Occipital lobe (tissue), 1 donor: ENCODE measurements at regions not wholly inside any gene's neighbourhood (a gene's known extent, or its start where the extent isn't known, plus 50 kb on each side); places are given as distances from the start of the nearest gene placed in this dataset.
"Not testable (repeated sequence)": the region's sequence is repeated elsewhere in the genome, so short reads cannot be mapped to it uniquely, and the experiment has no call there.

ENCODE experiments used
- DNase-seq: peaks from one replicate; lab custom pipeline; 2025; lab: John Stamatoyannopoulos, UW

GRCh38 chr16:13708347-13709120 lies 211.4 kb upstream of the ERCC4 start:
- no peak for DNase-seq

- DNase-seq = no peak
Observed at GRCh38 chr16:13718748-13719147, 201.2 kb upstream of the ERCC4 start.

DNA sequence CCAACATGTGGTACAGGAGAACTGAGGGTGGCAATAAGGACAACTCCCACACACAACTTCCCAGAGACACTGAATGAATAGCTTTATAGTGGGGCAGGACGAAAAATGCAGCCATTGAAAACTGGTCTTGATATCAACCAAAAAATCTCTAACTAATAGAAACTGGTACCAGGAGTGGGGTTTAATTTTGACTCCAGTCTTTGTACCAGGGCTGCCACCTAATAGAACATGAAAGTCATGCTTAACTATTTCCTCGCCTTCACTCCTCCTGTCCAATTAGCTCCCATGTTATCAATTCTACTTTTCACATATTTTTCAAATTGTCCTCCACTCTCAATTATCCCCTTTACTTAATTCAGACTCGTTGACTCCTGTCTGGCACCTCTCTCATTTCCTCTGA lies 192.0 kb upstream of the ERCC4 start:
- DNase-seq = no peak

- no peak for DNase-seq
Observed at GRCh38 chr16:13733561-13733960, 186.4 kb upstream of the ERCC4 start.

DNA sequence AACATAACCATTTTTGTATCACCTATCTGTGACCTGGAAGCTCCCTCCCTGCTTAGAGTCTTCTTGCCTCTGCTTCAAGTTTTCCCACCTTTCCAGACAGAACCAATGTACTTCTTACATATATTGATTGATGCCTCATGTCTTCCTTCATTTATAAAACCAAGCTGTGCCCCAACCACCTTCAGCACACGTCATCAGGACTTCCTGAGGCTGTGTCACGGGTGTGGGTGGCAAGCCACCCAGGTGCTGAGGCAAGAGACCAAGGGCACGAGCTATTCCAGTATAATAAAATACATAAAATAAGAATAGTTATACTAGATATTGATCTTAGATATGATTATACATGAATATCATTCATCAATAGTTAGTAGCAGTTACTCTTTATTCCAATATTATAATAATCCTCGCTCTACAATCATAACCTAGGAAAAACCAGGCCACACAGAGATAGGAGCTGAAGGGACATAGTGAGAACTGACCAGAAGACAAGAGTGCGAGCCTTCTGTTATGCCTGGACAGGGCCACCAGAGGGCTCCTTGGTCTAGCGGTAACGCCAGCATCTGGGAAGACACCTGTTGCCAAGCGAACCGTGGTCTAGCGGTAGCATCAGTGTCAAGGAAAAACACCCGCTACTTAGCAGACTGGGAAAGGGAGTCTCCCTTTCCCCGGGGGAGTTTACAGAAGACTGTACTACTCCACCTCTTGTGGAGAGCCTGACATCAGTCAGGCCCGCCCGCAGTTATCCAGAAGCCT lies 180.2 kb upstream of the ERCC4 start:
- not testable (repeated sequence) for DNase-seq

- DNase-seq = no peak
Observed at GRCh38 chr16:13742928-13743327, 177.0 kb upstream of the ERCC4 start.

DNA sequence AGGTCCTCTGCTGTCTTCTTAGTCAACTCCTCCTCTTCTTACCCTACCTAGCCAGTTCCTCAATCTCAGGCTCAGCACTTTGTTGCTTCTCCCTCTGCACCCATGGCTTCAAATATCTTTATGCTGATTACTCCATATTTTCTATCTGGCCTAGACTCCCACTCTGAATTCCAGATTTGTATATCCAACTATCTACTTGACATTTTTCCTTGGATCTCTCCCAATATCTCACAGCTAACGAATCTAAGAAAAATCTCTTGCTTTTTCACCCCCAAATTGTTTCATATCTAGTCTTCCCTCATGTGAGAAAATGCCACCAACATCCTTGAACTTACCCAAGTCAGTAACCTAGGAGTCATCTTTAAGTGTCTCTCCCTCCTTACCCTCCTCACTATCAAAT lies 176.4 kb upstream of the ERCC4 start:
- DNase-seq = no peak

GRCh38 chr16:13756411-13757140 lies 163.4 kb upstream of the ERCC4 start:
- no peak for DNase-seq

GRCh38 chr16:13766334-13766733 lies 153.6 kb upstream of the ERCC4 start:
- DNase-seq = no peak

DNA sequence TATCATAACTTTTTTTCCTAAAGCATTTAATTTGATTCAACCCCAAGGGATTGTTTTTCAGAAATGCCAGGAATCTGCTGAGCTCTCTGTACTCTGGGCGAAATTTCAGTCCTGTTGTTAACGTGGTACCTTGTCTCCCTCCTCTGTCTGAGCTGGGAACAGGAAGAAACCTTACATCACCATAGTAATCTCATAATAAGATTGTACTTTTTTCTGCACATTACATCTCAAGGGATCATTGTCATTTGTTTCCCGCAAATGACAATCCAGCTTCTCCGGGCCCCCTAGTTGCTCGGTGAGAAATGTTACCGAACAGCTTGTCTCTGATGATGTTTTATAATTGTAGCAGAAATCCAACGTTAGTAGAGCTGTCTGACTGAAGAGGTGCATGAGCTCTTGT lies 152.7 kb upstream of the ERCC4 start:
- DNase-seq = no peak

GRCh38 chr16:13768471-13768870 lies 151.5 kb upstream of the ERCC4 start:
- no peak for DNase-seq

- DNase-seq = no peak
Observed at GRCh38 chr16:13770436-13770835, 149.5 kb upstream of the ERCC4 start.

GRCh38 chr16:13772782-13773181 lies 147.2 kb upstream of the ERCC4 start:
- DNase-seq = no peak

GRCh38 chr16:13779676-13780075 lies 140.3 kb upstream of the ERCC4 start:
- no peak for DNase-seq

DNA sequence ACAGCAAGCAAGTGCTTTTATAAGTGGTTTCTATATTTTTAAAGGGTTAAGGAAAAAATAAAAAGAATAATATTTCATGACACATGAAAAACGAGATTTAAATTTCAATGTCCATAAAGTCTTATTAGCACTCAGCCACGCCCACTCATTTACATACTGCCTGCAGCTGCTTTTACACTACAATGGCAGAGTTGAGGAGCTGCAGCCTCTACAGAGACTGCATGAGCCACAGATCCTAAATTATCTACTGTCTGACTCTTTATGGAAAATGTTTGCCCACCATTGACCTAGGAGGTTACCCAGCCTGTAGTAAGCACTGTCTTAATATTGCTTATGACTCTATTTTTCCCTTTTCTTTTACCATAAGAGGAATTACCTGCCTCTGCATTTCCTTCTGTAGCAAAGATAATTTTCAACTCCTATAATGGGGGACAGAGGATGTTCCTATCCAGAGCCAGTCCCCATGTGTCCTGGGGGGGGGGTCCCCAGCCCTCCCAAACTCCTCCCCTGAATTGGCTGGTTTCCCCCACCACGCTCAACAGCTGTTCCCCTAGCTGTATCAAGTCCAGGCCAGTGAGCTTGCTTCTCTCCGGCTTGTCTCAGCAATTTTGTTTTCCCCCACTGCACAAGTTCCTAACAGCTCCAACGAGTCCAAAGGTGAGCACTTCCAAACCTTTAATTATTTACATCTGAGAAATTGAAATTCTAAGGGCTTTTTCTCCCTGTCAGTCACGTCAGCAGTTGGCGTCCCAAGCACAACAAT lies 139.4 kb upstream of the ERCC4 start:
- no peak for DNase-seq

GRCh38 chr16:13781169-13781564 lies 138.8 kb upstream of the ERCC4 start:
- no peak for DNase-seq

GRCh38 chr16:13781575-13782338 lies 138.2 kb upstream of the ERCC4 start:
- DNase-seq = no peak

GRCh38 chr16:13791095-13791494 lies 128.9 kb upstream of the ERCC4 start:
- DNase-seq = no peak

DNA sequence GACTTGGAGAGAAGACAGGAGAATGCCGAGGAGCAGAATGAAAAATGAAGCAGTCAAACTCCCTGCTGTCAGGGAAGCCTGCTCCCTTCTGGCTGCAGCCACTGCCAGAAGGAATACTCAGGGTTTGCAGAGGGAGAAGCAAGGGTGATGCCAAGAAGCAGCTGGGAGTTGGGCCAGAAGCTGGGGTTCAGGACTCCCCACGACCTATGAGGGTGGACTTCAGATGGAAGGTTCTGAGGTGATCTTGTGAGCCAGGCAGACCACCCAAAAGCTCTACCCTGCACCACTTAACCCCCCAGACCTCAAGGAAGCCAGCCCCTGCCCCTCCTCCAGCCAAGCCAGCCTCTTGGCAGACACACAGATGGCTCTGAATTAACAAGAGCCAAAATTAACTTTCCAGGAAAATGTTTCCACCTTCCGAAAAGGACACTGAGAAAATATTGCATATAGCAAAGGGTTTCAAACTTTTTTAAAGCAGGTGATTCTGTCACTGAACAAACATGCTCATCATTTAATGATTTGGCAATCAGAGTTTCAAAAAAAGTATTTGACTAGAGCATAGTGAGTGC lies 126.0 kb upstream of the ERCC4 start:
- peak; percentile 32 for DNase-seq

DNA sequence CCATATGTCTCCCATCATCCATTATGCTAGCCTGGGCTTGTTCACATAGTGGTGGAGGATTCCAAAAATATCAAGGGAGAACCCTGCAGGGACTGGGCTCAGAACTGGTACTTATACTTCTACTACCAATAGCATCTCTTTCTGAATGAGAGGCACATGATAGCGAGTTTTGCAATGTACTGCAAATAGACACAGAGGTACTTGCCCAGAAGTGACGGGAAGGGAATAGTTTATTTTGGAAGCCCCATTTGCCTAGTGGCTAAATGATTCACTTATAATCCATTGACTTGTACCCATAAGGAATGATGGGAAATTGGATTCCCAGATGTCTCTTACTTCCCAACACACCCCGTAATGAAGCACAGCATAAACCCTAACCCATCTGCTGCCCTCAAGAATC lies 124.8 kb upstream of the ERCC4 start:
- no peak for DNase-seq

- DNase-seq = no peak
Observed at GRCh38 chr16:13797718-13798117, 122.2 kb upstream of the ERCC4 start.
